GM23338 (cell line): ENCODE measurements at regions not wholly inside any gene's neighbourhood (a gene's known extent, or its start where the extent isn't known, plus 50 kb on each side); places are given as distances from the start of the nearest gene placed in this dataset.

Experiments used
- ATAC-seq: fragments of 200-7000 bp; cut with Tn5 transposase; 3 replicates; pipeline ENCODE4 v1.9.1; 2020
- DNase-seq: peaks from one replicate; pipeline ENCODE4 v3.0.0-alpha.2; 2015; ENCODE audit warnings: low spot score
- H2AFZ ChIP-seq: fragments of 200-600 bp; sonication (generic); 2 replicates; pipeline ENCODE4 v1.8.0; 2016; ENCODE audit warnings: antibody characterized with exemption, mild to moderate bottlenecking, moderate library complexity
- H3F3A ChIP-seq: fragments of 200-600 bp; sonication (generic); replicated peaks from 2 replicates; pipeline ENCODE4 v1.8.0; 2017; ENCODE audit warnings: antibody characterized with exemption, mixed run types, low read depth
- H3K27ac ChIP-seq: fragments of 200-600 bp; sonication (generic); 2 replicates; pipeline ENCODE4 v1.6.1; 2016; ENCODE audit warnings: low read depth
- H3K27me3 ChIP-seq: fragments of 200-600 bp; sonication (generic); 2 replicates; pipeline ENCODE4 v1.8.0; 2016; ENCODE audit warnings: mild to moderate bottlenecking, mixed run types, moderate library complexity; ENCODE audit not compliant: insufficient read depth
- H3K36me3 ChIP-seq: fragments of 200-600 bp; sonication (generic); 2 replicates; pipeline ENCODE4 v1.8.0; 2016; ENCODE audit warnings: mild to moderate bottlenecking; ENCODE audit not compliant: insufficient read depth
- H3K4me1 ChIP-seq: fragments of 200-600 bp; sonication (generic); 2 replicates; pipeline ENCODE4 v1.8.0; 2016; ENCODE audit warnings: mild to moderate bottlenecking, moderate library complexity; ENCODE audit not compliant: insufficient read depth
- H3K4me2 ChIP-seq: fragments of 200-600 bp; sonication (generic); 2 replicates; pipeline ENCODE4 v1.7.1; 2017; ENCODE audit warnings: mixed run types
- H3K4me3 ChIP-seq: fragments of 200-600 bp; sonication (generic); 2 replicates; pipeline ENCODE4 v1.6.1; 2016; ENCODE audit warnings: mixed run types
- H3K79me2 ChIP-seq: fragments of 200-600 bp; sonication (generic); replicated peaks from 2 replicates; pipeline ENCODE4 v1.8.0; 2017; ENCODE audit warnings: mild to moderate bottlenecking; ENCODE audit not compliant: insufficient read depth
- H3K9me2 ChIP-seq: fragments of 200-600 bp; sonication (generic); 2 replicates; pipeline ENCODE4 v1.8.0; 2017; ENCODE audit not compliant: insufficient read depth
- H4K20me1 ChIP-seq: fragments of 200-600 bp; sonication (generic); replicated peaks from 2 replicates; pipeline ENCODE4 v1.8.0; 2017; ENCODE audit warnings: mild to moderate bottlenecking; ENCODE audit not compliant: insufficient read depth
- H3K27ac Mint-ChIP-seq: 2 replicates; pipeline ENCODE4 v1.8.0; 2020; ENCODE audit warnings: inconsistent platforms, mild to moderate bottlenecking, moderate library complexity, mixed read lengths
- H3K27me3 Mint-ChIP-seq: 3 replicates; pipeline ENCODE4 v1.8.0; 2022; ENCODE audit warnings: low read depth, mild to moderate bottlenecking, moderate library complexity, mixed read lengths, inconsistent platforms; ENCODE audit not compliant: insufficient read depth, poor library complexity
- H3K36me3 Mint-ChIP-seq: 3 replicates; pipeline ENCODE4 v1.8.0; 2021; ENCODE audit warnings: low read depth, mild to moderate bottlenecking, inconsistent platforms, moderate library complexity, mixed read lengths
- H3K4me1 Mint-ChIP-seq: 3 replicates; pipeline ENCODE4 v1.8.0; 2020; ENCODE audit warnings: mild to moderate bottlenecking, inconsistent platforms, mixed read lengths
- H3K4me3 Mint-ChIP-seq: 3 replicates; pipeline ENCODE4 v1.8.0; 2021; ENCODE audit warnings: moderate library complexity, mild to moderate bottlenecking, inconsistent platforms, mixed read lengths
- H3K9me3 Mint-ChIP-seq: 3 replicates; pipeline ENCODE4 v1.8.0; 2020; ENCODE audit warnings: moderate library complexity, mild to moderate bottlenecking, inconsistent platforms, mixed read lengths
- EZH2phosphoT487 ChIP-seq: fragments of 200-600 bp; sonication (generic); IDR thresholded peaks from one replicate; pipeline ENCODE4 v1.8.1; 2018; ENCODE audit warnings: antibody characterized with exemption; ENCODE audit not compliant: unreplicated experiment
- JUNB ChIP-seq: IDR thresholded peaks from one replicate; pipeline ENCODE4 v1.6.1; 2016; ENCODE audit warnings: antibody characterized with exemption; ENCODE audit not compliant: unreplicated experiment
- REST ChIP-seq: IDR thresholded peaks from one replicate; pipeline ENCODE4 v1.6.1; 2018; ENCODE audit warnings: antibody characterized with exemption; ENCODE audit not compliant: unreplicated experiment
- STAT1 ChIP-seq: IDR thresholded peaks from one replicate; pipeline ENCODE4 v1.6.1; 2016; ENCODE audit warnings: antibody characterized with exemption; ENCODE audit not compliant: unreplicated experiment
- ZNF114 ChIP-seq: fragments of 250-450 bp; sonication (Bioruptor Pico); IDR thresholded peaks from 2 replicates; pipeline ENCODE4 v1.5.0; 2020; ENCODE audit warnings: mild to moderate bottlenecking, moderate library complexity
- ZNF462 ChIP-seq: fragments of 250-450 bp; sonication (Bioruptor Pico); IDR thresholded peaks from 2 replicates; pipeline ENCODE4 v1.5.0; 2020; ENCODE audit warnings: mild to moderate bottlenecking, moderate library complexity

DNA sequence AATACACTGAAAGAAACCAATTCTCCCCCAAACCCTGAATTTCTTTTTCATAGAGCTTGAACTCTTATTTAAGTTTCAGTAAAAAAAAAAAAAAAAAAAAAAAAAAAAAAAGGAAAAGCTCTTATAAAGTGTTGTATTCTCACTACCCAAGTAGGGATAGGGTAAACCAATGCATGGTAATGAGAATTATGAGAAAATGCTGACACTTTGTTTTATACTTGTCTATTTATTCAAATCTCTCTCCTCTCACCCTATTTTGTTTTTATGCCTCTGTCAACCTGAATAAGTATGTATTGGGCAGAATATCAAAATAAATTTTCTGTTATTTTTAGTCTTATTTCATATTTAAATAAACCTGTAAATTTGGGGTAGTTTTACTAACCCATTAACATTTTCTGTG lies 181.9 kb downstream of the GJA1 start:
- DNase-seq = no peak
- Mint-ChIP-seq H3K9me3 (peaks cover 5% of the 10 kb centered on the region), H3K4me3 (no peak overlapping the region), H3K27ac (no peak overlapping the region), H3K27me3 (no peaks in the 10 kb centered on the region), H3K4me1 (peaks cover 49% of the 10 kb centered on the region), H3K36me3 (peaks cover 10% of the 10 kb centered on the region)
- peaks cover 34% of the 10 kb centered on the region for H3K4me1 ChIP-seq
- 0 out of 2 replicates have a peak, but pooled peaks cover 3% of the 10 kb centered on the region for H3K79me2 ChIP-seq
- peak overlapping the region; percentile 93 for H3K27ac ChIP-seq
- H3K9me2 ChIP-seq = no peaks in the 10 kb centered on the region
- H3F3A ChIP-seq = no peaks in the 10 kb centered on the region
- H4K20me1 ChIP-seq = no peaks in the 10 kb centered on the region
- ATAC-seq = no peak
- TF ChIP-seq REST (no peak), JUNB (no peak), ZNF462 (CRISPR knock-in tag) (no peak), EZH2phosphoT487 (no peak), STAT1 (no peak), ZNF114 (CRISPR knock-in tag) (no peak)
- no peak overlapping the region; the same call in 1 of the 2 replicates for H3K4me2 ChIP-seq
- H2AFZ ChIP-seq = no peak overlapping the region
- H3K4me3 ChIP-seq = no peak overlapping the region
- no peaks in the 10 kb centered on the region for H3K36me3 ChIP-seq
- no peaks in the 10 kb centered on the region for H3K27me3 ChIP-seq
